HEK293 (cell line): ENCODE measurements at regions not wholly inside any gene's neighbourhood (a gene's known extent, or its start where the extent isn't known, plus 50 kb on each side); places are given as distances from the start of the nearest gene placed in this dataset.

Source experiments
- CTCF ChIA-PET: fragments of 350-600 bp; formaldehyde crosslinking; extraction: SDS; loops from one replicate; lab custom pipeline; 2021; ENCODE audit warnings: antibody characterized with exemption; lab: Yijun Ruan, JAX
- POLR2A ChIA-PET: fragments of 300-600 bp; formaldehyde crosslinking; extraction: SDS; loops from one replicate; lab custom pipeline; 2020; ENCODE audit warnings: antibody characterized with exemption, inconsistent platforms; lab: Yijun Ruan, JAX
- H3K27ac ChIP-seq: fragments of 200-500 bp; sonication (Bioruptor generic); 2 replicates; pipeline ENCODE4 v1.5.1; 2014; ENCODE audit warnings: low read depth, low read length, control low read depth, inconsistent platforms; ENCODE audit errors: extremely low read depth
- H3K36me3 ChIP-seq, 2 experiments: fragments of 200-500 bp in 1 of 2; sonication (Bioruptor generic) in 1 of 2; 1 replicate in 1 of 2; 2 replicates in 1 of 2; pipeline ENCODE4 v1.5.1; 2014 to 2017; ENCODE audit warnings: inconsistent platforms in 2 of 2, low read length in 2 of 2; ENCODE audit not compliant: control insufficient read depth in 2 of 2, insufficient read depth in 1 of 2
- H3K4me1 ChIP-seq: fragments of 200-500 bp; sonication (Bioruptor generic); 2 replicates; pipeline ENCODE4 v1.5.1; 2014; ENCODE audit warnings: mild to moderate bottlenecking, low read length, inconsistent platforms; ENCODE audit not compliant: control insufficient read depth, insufficient read depth
- H3K4me3 ChIP-seq: 2 replicates; pipeline ENCODE4 v1.5.1; 2011; ENCODE audit warnings: low read depth, mild to moderate bottlenecking, control low read depth, low read length, moderate library complexity
- H3K9me3 ChIP-seq: fragments of 200-500 bp; sonication (Bioruptor generic); 2 replicates; pipeline ENCODE4 v1.5.1; 2014; ENCODE audit warnings: low read depth, low read length, inconsistent platforms; ENCODE audit not compliant: control insufficient read depth, insufficient read depth
- BCL11A ChIP-seq: fragments of 450-650 bp; formaldehyde crosslinking; IDR thresholded peaks from 2 replicates; pipeline ENCODE4 v1.5.1; 2016; ENCODE audit warnings: low read depth, missing biosample characterization, missing genetic modification characterization
- BCL6B ChIP-seq: fragments of 450-650 bp; formaldehyde crosslinking; IDR thresholded peaks from 2 replicates; pipeline ENCODE4 v1.5.1; 2017; ENCODE audit warnings: missing biosample characterization, missing genetic modification characterization
- HOXC10 ChIP-seq: sonication (generic); formaldehyde crosslinking; IDR thresholded peaks from 2 replicates; pipeline ENCODE4 v1.8.1; 2023; ENCODE audit warnings: mild to moderate bottlenecking, missing genetic modification reagents
- KLF10 ChIP-seq: fragments of 450-650 bp; IDR thresholded peaks from 2 replicates; pipeline ENCODE4 v1.5.1; 2018; ENCODE audit warnings: missing biosample characterization, mild to moderate bottlenecking, missing genetic modification characterization
- MZF1 ChIP-seq: fragments of 450-650 bp; formaldehyde crosslinking; IDR thresholded peaks from 2 replicates; pipeline ENCODE4 v1.5.1; 2017; ENCODE audit warnings: missing biosample characterization, missing genetic modification characterization, borderline replicate concordance
- ZBTB8A ChIP-seq: fragments of 450-650 bp; formaldehyde crosslinking; IDR thresholded peaks from 2 replicates; pipeline ENCODE4 v1.5.1; 2016; ENCODE audit warnings: missing biosample characterization, missing genetic modification characterization
- ZFP3 ChIP-seq: fragments of 450-650 bp; formaldehyde crosslinking; IDR thresholded peaks from 2 replicates; pipeline ENCODE4 v1.5.1; 2016; ENCODE audit warnings: low read depth, missing biosample characterization, missing genetic modification characterization
- ZFP69B ChIP-seq: fragments of 450-650 bp; formaldehyde crosslinking; IDR thresholded peaks from 2 replicates; pipeline ENCODE4 v1.5.1; 2016; ENCODE audit warnings: missing biosample characterization, missing genetic modification characterization
- ZNF155 ChIP-seq: fragments of 450-650 bp; formaldehyde crosslinking; IDR thresholded peaks from 2 replicates; pipeline ENCODE4 v1.5.1; 2016; ENCODE audit warnings: missing biosample characterization, missing genetic modification characterization
- ZNF184 ChIP-seq: fragments of 450-650 bp; IDR thresholded peaks from 2 replicates; pipeline ENCODE4 v1.5.1; 2018; ENCODE audit warnings: missing biosample characterization, mild to moderate bottlenecking, missing genetic modification characterization
- ZNF26 ChIP-seq: fragments of 450-650 bp; formaldehyde crosslinking; IDR thresholded peaks from 2 replicates; pipeline ENCODE4 v1.5.1; 2016; ENCODE audit warnings: missing biosample characterization, missing genetic modification characterization
- ZNF350 ChIP-seq: fragments of 450-650 bp; formaldehyde crosslinking; IDR thresholded peaks from 2 replicates; pipeline ENCODE4 v1.5.0; 2017; ENCODE audit warnings: missing biosample characterization, mild to moderate bottlenecking, missing genetic modification characterization
- ZNF510 ChIP-seq: fragments of 450-650 bp; formaldehyde crosslinking; IDR thresholded peaks from 2 replicates; pipeline ENCODE4 v1.5.1; 2018; ENCODE audit warnings: mild to moderate bottlenecking, missing genetic modification characterization, missing biosample characterization; ENCODE audit not compliant: insufficient replicate concordance
- ZNF544 ChIP-seq: fragments of 450-650 bp; formaldehyde crosslinking; IDR thresholded peaks from 2 replicates; pipeline ENCODE4 v1.5.0; 2017; ENCODE audit warnings: missing biosample characterization, missing genetic modification characterization
- ZNF555 ChIP-seq: fragments of 450-650 bp; formaldehyde crosslinking; conservative IDR thresholded peaks from 2 replicates; pipeline ENCODE4 v1.5.1; 2017; ENCODE audit warnings: missing biosample characterization, mild to moderate bottlenecking, missing genetic modification characterization, inconsistent platforms
- ZNF561 ChIP-seq: fragments of 450-650 bp; IDR thresholded peaks from 2 replicates; pipeline ENCODE4 v1.5.1; 2018; ENCODE audit warnings: missing biosample characterization, missing genetic modification characterization, borderline replicate concordance
- ZNF626 ChIP-seq: fragments of 450-650 bp; sonication (Bioruptor Pico); formaldehyde crosslinking; IDR thresholded peaks from 2 replicates; pipeline ENCODE4 v1.5.1; 2018; ENCODE audit warnings: missing biosample characterization, missing genetic modification characterization, inconsistent platforms
- ZNF664 ChIP-seq: fragments of 450-650 bp; formaldehyde crosslinking; IDR thresholded peaks from 2 replicates; pipeline ENCODE4 v1.5.1; 2016; ENCODE audit warnings: missing biosample characterization, missing genetic modification characterization
- ZNF791 ChIP-seq: fragments of 450-650 bp; formaldehyde crosslinking; IDR thresholded peaks from 2 replicates; pipeline ENCODE4 v1.5.1; 2016; ENCODE audit warnings: missing biosample characterization, missing genetic modification characterization
- ZSCAN30 ChIP-seq: fragments of 450-650 bp; IDR thresholded peaks from 2 replicates; pipeline ENCODE4 v1.5.1; 2018; ENCODE audit warnings: missing biosample characterization, mild to moderate bottlenecking, missing genetic modification characterization, moderate library complexity
- TF ChIP-seq, protein P1 (sequence below): fragments of 450-650 bp; formaldehyde crosslinking; IDR thresholded peaks from 2 replicates; pipeline ENCODE4 v1.5.0; 2017; ENCODE audit warnings: missing biosample characterization, missing genetic modification characterization, borderline replicate concordance

GRCh38 chr1:2962946-2963345 is 58.3 kb upstream of the ACTRT2 start:
- ChIA-PET CTCF (no interaction called here), POLR2A (no interaction called here)
- H3K9me3 ChIP-seq, result no peaks in the 10 kb centered on the region
- H3K27ac ChIP-seq, result no peak overlapping the region
- no peak for TF ChIP-seq ZNF26 (tag by site-specific recombination)
- H3K4me3 ChIP-seq, result no peak overlapping the region
- no peaks in the 10 kb centered on the region for H3K4me1 ChIP-seq
- no peaks in the 10 kb centered on the region for H3K36me3 ChIP-seq

- H3K9me3 ChIP-seq, result no peaks in the 10 kb centered on the region
- ChIA-PET POLR2A (no interaction called here), CTCF (no interaction called here)
- no peaks in the 10 kb centered on the region for H3K4me1 ChIP-seq
- H3K36me3 ChIP-seq, result no peaks in the 10 kb centered on the region
- no peak overlapping the region for H3K27ac ChIP-seq
- no peak overlapping the region for H3K4me3 ChIP-seq
- no peak for TF ChIP-seq ZBTB8A (tag by site-specific recombination)
- TF ChIP-seq ZNF544 (tag by site-specific recombination), result no peak
- TF ChIP-seq MZF1 (tag by site-specific recombination), result no peak
- no peak for TF ChIP-seq KLF10 (tag by site-specific recombination)
- TF ChIP-seq ZNF510 (tag by site-specific recombination), result no peak
- TF ChIP-seq ZNF626 (tag by site-specific recombination), result no peak
- TF ChIP-seq ZNF555, result no peak
- TF ChIP-seq ZNF561, result no peak
- no peak for TF ChIP-seq ZFP69B (tag by site-specific recombination)
- no peak for TF ChIP-seq BCL11A (tag by site-specific recombination)
- no peak for TF ChIP-seq ZNF664 (tag by site-specific recombination)
- no peak for TF ChIP-seq ZNF155
- TF ChIP-seq, protein P1, sequence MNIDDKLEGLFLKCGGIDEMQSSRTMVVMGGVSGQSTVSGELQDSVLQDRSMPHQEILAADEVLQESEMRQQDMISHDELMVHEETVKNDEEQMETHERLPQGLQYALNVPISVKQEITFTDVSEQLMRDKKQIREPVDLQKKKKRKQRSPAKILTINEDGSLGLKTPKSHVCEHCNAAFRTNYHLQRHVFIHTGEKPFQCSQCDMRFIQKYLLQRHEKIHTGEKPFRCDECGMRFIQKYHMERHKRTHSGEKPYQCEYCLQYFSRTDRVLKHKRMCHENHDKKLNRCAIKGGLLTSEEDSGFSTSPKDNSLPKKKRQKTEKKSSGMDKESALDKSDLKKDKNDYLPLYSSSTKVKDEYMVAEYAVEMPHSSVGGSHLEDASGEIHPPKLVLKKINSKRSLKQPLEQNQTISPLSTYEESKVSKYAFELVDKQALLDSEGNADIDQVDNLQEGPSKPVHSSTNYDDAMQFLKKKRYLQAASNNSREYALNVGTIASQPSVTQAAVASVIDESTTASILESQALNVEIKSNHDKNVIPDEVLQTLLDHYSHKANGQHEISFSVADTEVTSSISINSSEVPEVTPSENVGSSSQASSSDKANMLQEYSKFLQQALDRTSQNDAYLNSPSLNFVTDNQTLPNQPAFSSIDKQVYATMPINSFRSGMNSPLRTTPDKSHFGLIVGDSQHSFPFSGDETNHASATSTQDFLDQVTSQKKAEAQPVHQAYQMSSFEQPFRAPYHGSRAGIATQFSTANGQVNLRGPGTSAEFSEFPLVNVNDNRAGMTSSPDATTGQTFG (tag by site-specific recombination), result no peak
- TF ChIP-seq, all 188 proteins: peak for 0
These were observed 55.6 kb upstream of the ACTRT2 start for GRCh38 chr1:2965676-2966075.

- Histone ChIP-seq H3K36me3 (no peaks in the 10 kb centered on the region), H3K4me3 (no peak overlapping the region), H3K27ac (no peak overlapping the region), H3K4me1 (no peaks in the 10 kb centered on the region), H3K9me3 (no peaks in the 10 kb centered on the region)
- TF ChIP-seq ZSCAN30 (tag by site-specific recombination) (no peak), ZFP3 (tag by site-specific recombination) (no peak), HOXC10 (CRISPR knock-in tag) (no peak), ZNF184 (no peak), ZNF350 (tag by site-specific recombination) (no peak), ZNF791 (tag by site-specific recombination) (no peak), BCL6B (tag by site-specific recombination) (no peak)
- ChIA-PET CTCF (no interaction called here), POLR2A (no interaction called here)
These were observed 54.6 kb upstream of the ACTRT2 start for GRCh38 chr1:2966449-2967328.
